B cell (primary cell): ENCODE measurements at regions not wholly inside any gene's neighbourhood (a gene's known extent, or its start where the extent isn't known, plus 50 kb on each side); places are given as distances from the start of the nearest gene placed in this dataset.

Experiments used
- ATAC-seq: fragments of 200-7000 bp; cut with Tn5 transposase; one replicate; pipeline ENCODE4 v1.10.0; 2021; ENCODE audit warnings: low read depth, mild to moderate bottlenecking, moderate number of reproducible peaks, moderate library complexity
- CTCF ChIA-PET: fragments of 350-600 bp; sonication (Branson Sonifier 250); formaldehyde crosslinking; loops from one replicate; lab custom pipeline; 2021; ENCODE audit warnings: antibody characterized with exemption, inconsistent platforms; lab: Charles Lee
- POLR2A ChIA-PET: fragments of 350-600 bp; sonication (Branson Sonifier 250); formaldehyde crosslinking; loops from one replicate; lab custom pipeline; 2021; ENCODE audit warnings: antibody characterized with exemption; lab: Charles Lee
- DNase-seq: peaks from one replicate; pipeline ENCODE4 v3.0.0; 2013
- H2AFZ ChIP-seq: 2 replicates; pipeline ENCODE4 v1.6.1; 2012; ENCODE audit warnings: mild to moderate bottlenecking, low read depth, low read length; ENCODE audit not compliant: insufficient read depth, poor library complexity, severe bottlenecking
- H3K27ac ChIP-seq, 2 donors: 1 replicate in 1 of 2; 2 replicates in 1 of 2; pipeline ENCODE4 v1.5.1; 2012 to 2013; ENCODE audit warnings: low read length in 2 of 2, mild to moderate bottlenecking in 2 of 2, moderate library complexity in 1 of 2
- H3K27me3 ChIP-seq, 4 experiments: fragments of 200-600 bp in 1 of 4; sonication (generic) in 1 of 4; replicated peaks in 1 of 4; 1 replicate in 2 of 4; 2 replicates in 2 of 4; pipeline versions ENCODE4 v1.6.1 to v1.7.0; 2013 to 2016; ENCODE audit warnings: low read length in 3 of 4, mild to moderate bottlenecking in 2 of 4, mixed read lengths in 1 of 4, moderate library complexity in 1 of 4; ENCODE audit not compliant: insufficient read depth in 4 of 4, control insufficient read depth in 3 of 4; ENCODE audit errors: control extremely low read depth in 1 of 4
- H3K36me3 ChIP-seq, 2 experiments: replicated peaks in 1 of 2; 1 replicate in 1 of 2; 2 replicates in 1 of 2; pipeline versions ENCODE4 v1.6.1 to v1.7.1; 2013; ENCODE audit warnings: low read length in 1 of 2; ENCODE audit not compliant: insufficient read depth in 2 of 2, control insufficient read depth in 1 of 2; ENCODE audit errors: control extremely low read depth in 1 of 2, extremely low read depth in 1 of 2
- H3K4me1 ChIP-seq, 2 donors: fragments of 200-600 bp in 1 of 2; sonication (generic) in 1 of 2; 1 replicate in 1 of 2; 2 replicates in 1 of 2; pipeline versions ENCODE4 v1.5.1 to v1.6.1; 2013 to 2017; ENCODE audit warnings: low read length in 2 of 2; ENCODE audit not compliant: control insufficient read depth in 2 of 2, insufficient read depth in 2 of 2
- H3K4me2 ChIP-seq: replicated peaks from 2 replicates; pipeline ENCODE3; 2012; ENCODE audit warnings: mild to moderate bottlenecking, low read depth, low read length; ENCODE audit not compliant: poor library complexity, severe bottlenecking
- H3K4me3 ChIP-seq, 5 experiments: fragments of 200-600 bp in 1 of 5; sonication (generic) in 1 of 5; 1 replicate in 3 of 5; 2 replicates in 2 of 5; pipeline versions ENCODE4 v1.5.1 to v1.7.0; 2011 to 2016; ENCODE audit warnings: low read length in 4 of 5, mild to moderate bottlenecking in 4 of 5, low read depth in 2 of 5, control low read depth in 1 of 5, moderate library complexity in 1 of 5; ENCODE audit not compliant: insufficient read depth in 1 of 5; ENCODE audit errors: control extremely low read depth in 1 of 5, extremely low read depth in 1 of 5
- H3K79me2 ChIP-seq: fragments of 200-600 bp; sonication (generic); one replicate; pipeline ENCODE4 v1.6.0; 2016; ENCODE audit warnings: low read length; ENCODE audit not compliant: control insufficient read depth, insufficient read depth
- H3K9ac ChIP-seq: fragments of 200-600 bp; sonication (generic); 2 replicates; pipeline ENCODE4 v1.6.1; 2017; ENCODE audit warnings: mild to moderate bottlenecking, low read length, moderate library complexity
- H3K9me3 ChIP-seq, 3 donors: one replicate each; pipeline versions ENCODE4 v1.6.1 to v1.7.1; 2013; ENCODE audit warnings: low read length in 2 of 3; ENCODE audit not compliant: control insufficient read depth in 2 of 3, insufficient read depth in 1 of 3; ENCODE audit errors: control extremely low read depth in 1 of 3
- H4K20me1 ChIP-seq: 2 replicates; pipeline ENCODE4 v1.6.0; 2012; ENCODE audit warnings: mild to moderate bottlenecking, low read length; ENCODE audit not compliant: insufficient read depth, control insufficient read depth, poor library complexity, severe bottlenecking
- H3K27ac Mint-ChIP-seq: one replicate; pipeline ENCODE4 v1.8.0; 2021; ENCODE audit warnings: mixed read lengths
- H3K27me3 Mint-ChIP-seq: one replicate; pipeline ENCODE4 v1.8.0; 2021; ENCODE audit warnings: mixed read lengths
- H3K4me1 Mint-ChIP-seq: one replicate; pipeline ENCODE4 v1.8.0; 2021; ENCODE audit warnings: mixed read lengths
- H3K4me3 Mint-ChIP-seq: one replicate; pipeline ENCODE4 v1.8.0; 2021; ENCODE audit warnings: mixed read lengths
- H3K9me3 Mint-ChIP-seq: one replicate; pipeline ENCODE4 v1.8.0; 2022; ENCODE audit warnings: mixed read lengths; ENCODE audit not compliant: insufficient read depth
- EZH2 ChIP-seq: IDR thresholded peaks from 2 replicates; pipeline ENCODE4 v1.6.1; 2012; ENCODE audit warnings: borderline replicate concordance, low read depth, mild to moderate bottlenecking, moderate library complexity, low read length; ENCODE audit not compliant: insufficient read depth, poor library complexity, severe bottlenecking
- WGBS: methylation state at CpG from one replicate; pipeline ENCODE4 v1.1.5; 2013; ENCODE audit warnings: missing lambda C conversion rate; ENCODE audit not compliant: insufficient coverage; 5-methylcytosine and 5-hydroxymethylcytosine counted together
- intact Hi-C: fragments of 100-400 bp; cut with micrococcal nuclease; formaldehyde crosslinking; loops from one replicate; pipeline ENCODE4 v1.10.0; 2022
- TF ChIP-seq, protein P1 (sequence below): fragments of 200-600 bp; IDR thresholded peaks from one replicate; pipeline ENCODE4 v1.8.0; 2022; ENCODE audit warnings: antibody characterized with exemption, mild to moderate bottlenecking

- no peak overlapping the region for H3K27ac ChIP-seq
- no peak for ATAC-seq
- H3K4me1 Mint-ChIP-seq: no peaks in the 10 kb centered on the region
- no peaks in the 10 kb centered on the region for H3K79me2 ChIP-seq
- intact Hi-C loops: no loop called here
- H2AFZ ChIP-seq: no peak overlapping the region
- H3K27me3 ChIP-seq: peaks cover 0 to 6% (median 4%) of the 10 kb centered on the region in 4 experiments
- no peak overlapping the region for H3K4me3 Mint-ChIP-seq
- H3K4me3 ChIP-seq: no peak overlapping the region
- H3K27ac Mint-ChIP-seq: no peak overlapping the region
- ChIA-PET CTCF (no interaction called here), POLR2A (no interaction called here)
- 17% methylated on average over 1 of the region's 5 CpGs for WGBS
- TF ChIP-seq EZH2: no peak
- TF ChIP-seq, protein P1, sequence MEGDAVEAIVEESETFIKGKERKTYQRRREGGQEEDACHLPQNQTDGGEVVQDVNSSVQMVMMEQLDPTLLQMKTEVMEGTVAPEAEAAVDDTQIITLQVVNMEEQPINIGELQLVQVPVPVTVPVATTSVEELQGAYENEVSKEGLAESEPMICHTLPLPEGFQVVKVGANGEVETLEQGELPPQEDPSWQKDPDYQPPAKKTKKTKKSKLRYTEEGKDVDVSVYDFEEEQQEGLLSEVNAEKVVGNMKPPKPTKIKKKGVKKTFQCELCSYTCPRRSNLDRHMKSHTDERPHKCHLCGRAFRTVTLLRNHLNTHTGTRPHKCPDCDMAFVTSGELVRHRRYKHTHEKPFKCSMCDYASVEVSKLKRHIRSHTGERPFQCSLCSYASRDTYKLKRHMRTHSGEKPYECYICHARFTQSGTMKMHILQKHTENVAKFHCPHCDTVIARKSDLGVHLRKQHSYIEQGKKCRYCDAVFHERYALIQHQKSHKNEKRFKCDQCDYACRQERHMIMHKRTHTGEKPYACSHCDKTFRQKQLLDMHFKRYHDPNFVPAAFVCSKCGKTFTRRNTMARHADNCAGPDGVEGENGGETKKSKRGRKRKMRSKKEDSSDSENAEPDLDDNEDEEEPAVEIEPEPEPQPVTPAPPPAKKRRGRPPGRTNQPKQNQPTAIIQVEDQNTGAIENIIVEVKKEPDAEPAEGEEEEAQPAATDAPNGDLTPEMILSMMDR: no peak
- H3K4me1 ChIP-seq: no peaks in the 10 kb centered on the region
- H3K9me3 Mint-ChIP-seq: peaks cover 3% of the 10 kb centered on the region
- H3K9ac ChIP-seq: no peak overlapping the region
- H3K9me3 ChIP-seq: peaks cover 0 to 3% (median 0%) of the 10 kb centered on the region in 3 donors
- peaks cover 43% of the 10 kb centered on the region for H3K27me3 Mint-ChIP-seq
- no peak overlapping the region for H3K4me2 ChIP-seq
- DNase-seq: no peak
- H4K20me1 ChIP-seq: no peaks in the 10 kb centered on the region
- H3K36me3 ChIP-seq: no peaks in the 10 kb centered on the region
These were observed 216.2 kb downstream of the MYLK4 start for GRCh38 chr6:2534406-2535042.

GRCh38 chr6:2531426-2532215 is 219.1 kb downstream of the MYLK4 start:
- Histone ChIP-seq H3K9ac (no peak overlapping the region), H3K27me3 (peaks cover 0 to 6% (median 1%) of the 10 kb centered on the region in 4 experiments), H3K27ac (no peak overlapping the region), H4K20me1 (no peaks in the 10 kb centered on the region), H3K4me1 (no peaks in the 10 kb centered on the region), H3K79me2 (no peaks in the 10 kb centered on the region), H3K9me3 (peaks cover 0 to 3% (median 0%) of the 10 kb centered on the region in 3 donors), H2AFZ (no peak overlapping the region), H3K36me3 (no peaks in the 10 kb centered on the region), H3K4me3 (no peak overlapping the region), H3K4me2 (no peak overlapping the region)
- Mint-ChIP-seq H3K4me1 (no peaks in the 10 kb centered on the region), H3K27me3 (peaks cover 33% of the 10 kb centered on the region), H3K9me3 (peaks cover 3% of the 10 kb centered on the region), H3K27ac (no peak overlapping the region), H3K4me3 (no peak overlapping the region)
- 92% methylated on average over 3 of the region's 6 CpGs for WGBS
- TF ChIP-seq EZH2: no peak
- TF ChIP-seq, protein P1: no peak
- intact Hi-C loops: no loop called here
- POLR2A ChIA-PET: no interaction called here
- CTCF ChIA-PET: no interaction called here
- ATAC-seq (no peak), DNase-seq (no peak)
